GM19324 (cell line): ENCODE measurements at regions not wholly inside any gene's neighbourhood (a gene's known extent, or its start where the extent isn't known, plus 50 kb on each side); places are given as distances from the start of the nearest gene placed in this dataset.
"Not testable (repeated sequence)": the region's sequence is repeated elsewhere in the genome, so short reads cannot be mapped to it uniquely, and the experiment has no call there.

ENCODE experiments used
- ATAC-seq: cut with Tn5 transposase; IDR thresholded peaks from one replicate; pipeline ENCODE4 v1.9.1; 2021; ENCODE audit warnings: mild to moderate bottlenecking, moderate library complexity; ENCODE audit not compliant: unreplicated experiment, low FRiP score

- no peak for ATAC-seq
Measured at GRCh38 chr2:193368615-193369014, 1173.9 kb upstream of the TMEFF2 start.

GRCh38 chr2:193357508-193357907 lies 1162.8 kb upstream of the TMEFF2 start:
- no peak for ATAC-seq

GRCh38 chr2:193352665-193353242 lies 1158.0 kb upstream of the TMEFF2 start:
- not testable (repeated sequence) for ATAC-seq

- ATAC-seq, result no peak
Measured at GRCh38 chr2:193350509-193350908, 1155.8 kb upstream of the TMEFF2 start.

GRCh38 chr2:193349642-193350041 lies 1154.9 kb upstream of the TMEFF2 start:
- no peak for ATAC-seq

- ATAC-seq, result no peak
Measured at GRCh38 chr2:193348055-193348454, 1153.3 kb upstream of the TMEFF2 start.

GRCh38 chr2:193336781-193337180 lies 1142.0 kb upstream of the TMEFF2 start:
- no peak for ATAC-seq

- ATAC-seq, result no peak
Measured at GRCh38 chr2:193334401-193334800, 1139.7 kb upstream of the TMEFF2 start.

- ATAC-seq, result no peak
Measured at GRCh38 chr2:193333539-193333938, 1138.8 kb upstream of the TMEFF2 start.

GRCh38 chr2:193332941-193333340 lies 1138.2 kb upstream of the TMEFF2 start:
- no peak for ATAC-seq

- ATAC-seq, result no peak
Measured at GRCh38 chr2:193331676-193332075, 1136.9 kb upstream of the TMEFF2 start.

- ATAC-seq, result no peak
Measured at GRCh38 chr2:193326296-193326695, 1131.6 kb upstream of the TMEFF2 start.

GRCh38 chr2:193315428-193316091 lies 1120.8 kb upstream of the TMEFF2 start:
- ATAC-seq, result no peak

- ATAC-seq, result no peak
Measured at GRCh38 chr2:193303464-193303863, 1108.7 kb upstream of the TMEFF2 start.

GRCh38 chr2:193294371-193294770 lies 1099.6 kb upstream of the TMEFF2 start:
- ATAC-seq, result no peak

GRCh38 chr2:193279361-193279760 lies 1084.6 kb upstream of the TMEFF2 start:
- no peak for ATAC-seq

GRCh38 chr2:193276988-193277387 lies 1082.3 kb upstream of the TMEFF2 start:
- no peak for ATAC-seq

GRCh38 chr2:193276560-193276959 lies 1081.8 kb upstream of the TMEFF2 start:
- ATAC-seq, result no peak

GRCh38 chr2:193276069-193276468 lies 1081.3 kb upstream of the TMEFF2 start:
- no peak for ATAC-seq

GRCh38 chr2:193272011-193272410 lies 1077.3 kb upstream of the TMEFF2 start:
- ATAC-seq, result no peak

GRCh38 chr2:193270816-193271215 lies 1076.1 kb upstream of the TMEFF2 start:
- no peak for ATAC-seq

GRCh38 chr2:193267496-193268002 lies 1072.8 kb upstream of the TMEFF2 start:
- ATAC-seq, result no peak
